GM10266 (cell line): ENCODE measurements at regions not wholly inside any gene's neighbourhood (a gene's known extent, or its start where the extent isn't known, plus 50 kb on each side); places are given as distances from the start of the nearest gene placed in this dataset.

Experiments
- DNase-seq: peaks from one replicate; pipeline ENCODE4 v3.0.0; 2012; ENCODE audit errors: extremely low spot score
- TF ChIP-seq, protein P1 (sequence below): IDR thresholded peaks from 2 replicates; pipeline ENCODE4 v1.5.1; 2012; ENCODE audit warnings: mild to moderate bottlenecking, low read depth; ENCODE audit not compliant: control insufficient read depth, insufficient read depth; ENCODE audit errors: missing control alignments

DNA sequence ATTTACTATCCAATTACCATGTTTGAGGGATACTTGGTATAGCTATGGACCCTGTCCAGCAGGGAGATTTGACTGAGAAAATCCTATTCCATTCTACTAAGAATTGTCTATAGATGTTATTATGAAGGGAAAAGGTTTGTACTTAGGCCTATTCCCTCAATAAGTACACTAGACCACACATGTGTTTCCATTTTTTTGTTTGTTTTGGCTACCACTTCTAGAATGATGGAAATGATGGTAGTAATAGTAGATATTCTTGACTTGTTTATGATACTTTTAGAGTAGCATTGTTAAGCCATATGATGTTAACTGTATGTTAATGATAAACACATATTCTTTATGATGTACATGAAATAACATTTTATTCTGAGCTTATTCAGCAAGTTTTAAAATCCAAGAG is 144.8 kb downstream of the OGFRL1 start:
- TF ChIP-seq, protein P1, sequence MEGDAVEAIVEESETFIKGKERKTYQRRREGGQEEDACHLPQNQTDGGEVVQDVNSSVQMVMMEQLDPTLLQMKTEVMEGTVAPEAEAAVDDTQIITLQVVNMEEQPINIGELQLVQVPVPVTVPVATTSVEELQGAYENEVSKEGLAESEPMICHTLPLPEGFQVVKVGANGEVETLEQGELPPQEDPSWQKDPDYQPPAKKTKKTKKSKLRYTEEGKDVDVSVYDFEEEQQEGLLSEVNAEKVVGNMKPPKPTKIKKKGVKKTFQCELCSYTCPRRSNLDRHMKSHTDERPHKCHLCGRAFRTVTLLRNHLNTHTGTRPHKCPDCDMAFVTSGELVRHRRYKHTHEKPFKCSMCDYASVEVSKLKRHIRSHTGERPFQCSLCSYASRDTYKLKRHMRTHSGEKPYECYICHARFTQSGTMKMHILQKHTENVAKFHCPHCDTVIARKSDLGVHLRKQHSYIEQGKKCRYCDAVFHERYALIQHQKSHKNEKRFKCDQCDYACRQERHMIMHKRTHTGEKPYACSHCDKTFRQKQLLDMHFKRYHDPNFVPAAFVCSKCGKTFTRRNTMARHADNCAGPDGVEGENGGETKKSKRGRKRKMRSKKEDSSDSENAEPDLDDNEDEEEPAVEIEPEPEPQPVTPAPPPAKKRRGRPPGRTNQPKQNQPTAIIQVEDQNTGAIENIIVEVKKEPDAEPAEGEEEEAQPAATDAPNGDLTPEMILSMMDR, result no peak
- DNase-seq, result no peak

DNA sequence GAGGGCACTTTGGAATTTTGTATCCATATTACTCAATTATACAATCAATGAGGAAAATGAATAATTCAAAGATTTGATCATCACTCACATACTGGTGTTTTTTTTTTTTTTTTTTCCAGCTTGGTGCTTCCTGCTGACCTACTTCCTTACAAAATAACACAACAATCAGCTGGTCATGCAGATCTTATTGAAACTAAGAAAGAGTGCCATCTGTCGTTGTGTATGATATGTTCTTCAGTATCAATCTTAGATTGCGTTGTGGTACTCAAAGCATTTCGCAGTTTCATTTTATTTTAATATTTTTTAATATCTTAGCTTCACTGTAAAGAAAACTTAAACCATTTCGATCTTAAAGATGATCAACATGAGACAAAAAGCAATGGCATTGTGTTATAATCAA is 155.6 kb downstream of the OGFRL1 start:
- DNase-seq, result no peak
- TF ChIP-seq, protein P1, result no peak

DNA sequence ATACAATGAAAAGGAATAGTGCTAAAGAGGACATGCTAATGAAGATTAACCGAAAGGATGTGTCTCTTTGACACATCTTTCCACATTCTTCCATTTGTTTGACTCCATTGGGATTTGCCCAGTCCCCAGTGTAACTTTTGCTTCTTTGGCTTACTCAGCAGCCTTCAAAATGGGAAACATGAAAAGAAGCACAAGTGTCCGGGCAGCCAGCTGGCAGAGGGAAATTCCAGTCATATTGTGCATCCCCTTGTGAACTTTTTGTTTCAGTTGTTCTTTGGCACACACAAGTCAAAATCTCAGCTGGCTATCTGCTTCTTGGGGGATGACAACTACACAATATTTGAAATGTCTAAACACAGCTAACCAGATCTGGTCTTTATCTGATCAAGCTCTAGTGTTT is 157.4 kb downstream of the OGFRL1 start:
- TF ChIP-seq, protein P1, result no peak
- no peak for DNase-seq

DNA sequence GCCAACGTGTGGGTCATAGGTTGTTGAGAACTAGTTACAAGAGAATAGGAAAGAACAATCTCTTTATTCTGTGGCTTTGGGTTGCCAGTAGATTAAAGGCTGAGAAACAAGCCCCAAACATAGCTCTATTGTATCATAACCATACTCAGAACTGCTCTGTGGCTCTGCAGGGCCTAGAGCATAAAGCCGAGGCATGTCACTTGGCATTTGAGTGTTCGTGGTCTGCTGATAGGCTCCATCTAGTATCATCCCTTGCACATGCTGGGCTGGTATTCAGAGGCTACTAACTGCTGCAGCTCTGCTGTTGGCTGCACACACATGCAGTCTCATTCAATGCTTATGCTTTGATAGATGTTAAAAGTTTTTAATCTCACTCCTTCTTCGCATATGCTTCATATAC is 157.9 kb downstream of the OGFRL1 start:
- DNase-seq, result no peak
- TF ChIP-seq, protein P1, result no peak

DNA sequence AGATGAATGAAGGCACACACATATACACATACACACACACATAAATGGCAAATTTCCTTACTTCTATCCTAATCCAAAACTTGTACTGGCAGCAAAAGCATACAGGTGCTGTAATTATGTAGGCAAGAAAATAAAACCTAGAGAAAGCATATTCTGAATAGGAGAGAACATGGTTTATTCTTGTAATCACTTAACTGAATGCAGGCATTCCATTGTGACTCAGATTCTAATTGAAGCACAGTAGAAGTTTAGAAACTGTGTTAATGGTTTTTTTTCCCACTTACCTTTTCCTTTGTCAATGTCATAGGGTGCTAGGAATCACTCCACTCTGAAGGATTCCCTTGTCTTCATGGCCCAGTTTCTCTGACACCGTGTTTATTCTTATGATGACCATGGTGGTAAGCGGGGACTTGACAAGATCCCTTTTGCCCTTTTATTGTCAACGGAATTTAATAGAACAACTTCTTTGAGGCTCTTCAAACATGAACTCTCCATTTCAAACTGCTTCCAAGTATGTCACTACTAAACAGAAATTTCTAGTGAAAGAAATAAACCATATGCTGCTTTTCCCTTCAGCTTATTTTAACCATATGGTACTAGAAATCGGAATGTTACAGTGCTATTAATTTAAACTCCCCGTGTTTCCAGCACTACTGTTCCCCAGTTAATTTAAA is 164.2 kb downstream of the OGFRL1 start:
- TF ChIP-seq, protein P1, result no peak
- DNase-seq, result no peak

DNA sequence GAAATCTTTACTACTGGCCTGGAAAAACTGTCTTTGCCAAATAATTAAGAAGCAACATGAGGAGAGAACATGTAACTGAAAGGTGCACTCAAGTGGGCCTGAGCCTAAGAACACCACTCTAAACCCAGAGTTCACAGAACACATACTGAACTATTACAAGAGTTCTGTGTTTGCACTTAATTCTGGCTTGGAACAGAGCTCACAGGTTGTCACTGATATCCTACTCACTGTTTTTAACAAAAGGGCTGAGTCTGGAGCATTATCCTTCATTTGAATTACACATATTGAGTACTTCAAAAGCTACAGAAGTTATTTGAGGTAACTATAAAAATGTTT is 164.7 kb downstream of the OGFRL1 start:
- no peak for DNase-seq
- TF ChIP-seq, protein P1, result no peak

DNA sequence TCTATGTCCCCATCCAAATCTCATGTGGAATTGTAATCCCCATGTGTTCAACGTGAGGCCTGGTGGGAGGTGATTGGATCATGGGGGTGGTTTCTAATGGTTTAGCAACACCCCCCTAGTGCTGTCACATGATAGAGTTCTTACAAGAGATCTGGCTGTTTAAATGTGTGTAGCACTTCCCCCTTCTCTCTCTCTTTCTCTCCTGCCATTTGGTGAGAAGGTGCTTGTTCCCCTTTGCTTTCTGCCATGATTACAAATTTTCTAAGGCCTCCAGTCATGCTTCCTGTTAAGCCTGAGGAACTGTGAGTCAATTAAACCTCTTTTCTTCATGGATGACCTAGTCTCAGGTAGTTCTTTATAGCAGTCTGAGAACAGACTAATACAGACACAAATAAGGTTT is 165.4 kb downstream of the OGFRL1 start:
- no peak for DNase-seq

More for the DNA sequence above, 165.4 kb downstream of the OGFRL1 start:
- TF ChIP-seq, protein P1, result no peak
